Gastrocnemius medialis (tissue), 4 donors: ENCODE measurements at regions not wholly inside any gene's neighbourhood (a gene's known extent, or its start where the extent isn't known, plus 50 kb on each side); places are given as distances from the start of the nearest gene placed in this dataset.

Experiments
- ATAC-seq, 2 donors: fragments of 150-250 bp; one replicate each; pipeline ENCODE4 v1.9.1; 2016
- DNase-seq, 2 donors: peaks; one replicate each; pipeline ENCODE4 v3.0.0-alpha.2; 2019
- H3K27ac ChIP-seq, 4 donors: fragments of 200-600 bp; sonication (generic); 1 replicate in 1 of 4; 2 replicates in 3 of 4; pipeline ENCODE4 v1.5.1; 2016 to 2018; ENCODE audit warnings: mild to moderate bottlenecking in 2 of 4, moderate library complexity in 1 of 4
- H3K27me3 ChIP-seq, 3 donors: fragments of 200-600 bp; sonication (generic) in 2 of 3; 1 replicate in 1 of 3; 2 replicates in 2 of 3; pipeline versions ENCODE4 v1.5.1 to v1.6.0; 2016 to 2019; ENCODE audit warnings: mild to moderate bottlenecking in 1 of 3, moderate library complexity in 1 of 3
- H3K36me3 ChIP-seq, 2 donors: fragments of 200-600 bp; sonication (generic) in 1 of 2; one replicate each; pipeline ENCODE4 v1.5.1; 2017 to 2018
- H3K4me1 ChIP-seq, 2 donors: fragments of 200-600 bp; sonication (generic) in 1 of 2; one replicate each; pipeline ENCODE4 v1.5.1; 2016 to 2017; ENCODE audit warnings: mild to moderate bottlenecking in 2 of 2
- H3K4me3 ChIP-seq, 4 donors: fragments of 200-600 bp; sonication (generic) in 3 of 4; 1 replicate in 1 of 4; 2 replicates in 3 of 4; pipeline ENCODE4 v1.5.1; 2016 to 2019; ENCODE audit warnings: mild to moderate bottlenecking in 2 of 4
- H3K9me3 ChIP-seq, 3 donors: fragments of 200-600 bp; sonication (generic) in 2 of 3; 1 replicate in 1 of 3; 2 replicates in 2 of 3; pipeline ENCODE4 v1.5.1; 2016 to 2019
- CTCF ChIP-seq, 5 experiments: fragments of 450-650 bp in 3 of 5; fragments of 200-600 bp in 2 of 5; sonication (generic) in 2 of 5; IDR thresholded peaks in 4 of 5; conservative IDR thresholded peaks in 1 of 5; 1 replicate in 4 of 5; 2 replicates in 1 of 5; pipeline ENCODE4 v1.5.1; 2016 to 2019; ENCODE audit warnings: antibody characterized with exemption in 5 of 5, mild to moderate bottlenecking in 3 of 5, moderate library complexity in 3 of 5
- POLR2A ChIP-seq, 2 donors: fragments of 450-650 bp; IDR thresholded peaks; one replicate each; pipeline ENCODE4 v1.6.1; 2017; ENCODE audit warnings: antibody characterized with exemption in 2 of 2, mild to moderate bottlenecking in 2 of 2, moderate library complexity in 2 of 2
- in situ Hi-C, 4 donors: fragments of 200-750 bp; cut with MboI; loops; one replicate each; pipeline versions ENCODE4 v1.15.0 to v1.8.0; 2017; ENCODE audit warnings: low sequenced_read_pairs in 4 of 4
- intact Hi-C: fragments of 100-400 bp; cut with DNase I; formaldehyde crosslinking; loops from one replicate; pipeline ENCODE4 v1.15.1; 2023; ENCODE audit warnings: low total_unique reads

GRCh38 chr3:190192087-190192486 lies 71.4 kb upstream of the P3H2 start:
- no peaks in the 10 kb centered on the region for H3K27me3 ChIP-seq
- intact Hi-C loops (no loop called here), in situ Hi-C loops (loop anchor here in 1 of 4 donors (10.0 kb wide), 1 partner anchor 217 kb away; no protein-coding TSS in a partner anchor)

GRCh38 chr3:190188197-190188596 lies 67.5 kb upstream of the P3H2 start:
- Histone ChIP-seq H3K9me3 (no peaks in the 10 kb centered on the region), H3K27me3 (no peaks in the 10 kb centered on the region), H3K27ac (no peak overlapping the region), H3K36me3 (no peaks in the 10 kb centered on the region), H3K4me1 (peaks cover 0 to 2% of the 10 kb centered on the region in 2 donors), H3K4me3 (no peak overlapping the region)
- intact Hi-C loops = no loop called here
- DNase-seq (no peak), ATAC-seq (no peak)
- TF ChIP-seq POLR2A (IDR thresholded peaks at IDR 0.05) (no peak), CTCF (IDR thresholded peaks at IDR 0.05 in 4 of 5, conservative IDR thresholded peaks at IDR 0.05 in 1 of 5) (no peak)
- in situ Hi-C loops = no loop called here

More at GRCh38 chr3:190192087-190192486, 71.4 kb upstream of the P3H2 start:
- Histone ChIP-seq H3K4me3 (no peak overlapping the region), H3K27ac (no peak overlapping the region), H3K36me3 (no peaks in the 10 kb centered on the region), H3K9me3 (no peaks in the 10 kb centered on the region), H3K4me1 (no peaks in the 10 kb centered on the region)
- ATAC-seq (no peak), DNase-seq (no peak)
- TF ChIP-seq POLR2A (IDR thresholded peaks at IDR 0.05) = no peak
- TF ChIP-seq CTCF (IDR thresholded peaks at IDR 0.05 in 4 of 5, conservative IDR thresholded peaks at IDR 0.05 in 1 of 5) = no peak

GRCh38 chr3:190183121-190183520 lies 62.4 kb upstream of the P3H2 start:
- Histone ChIP-seq H3K36me3 (no peaks in the 10 kb centered on the region), H3K4me1 (peaks cover 0 to 3% of the 10 kb centered on the region in 2 donors), H3K4me3 (no peak overlapping the region), H3K27ac (no peak overlapping the region), H3K9me3 (no peaks in the 10 kb centered on the region), H3K27me3 (no peaks in the 10 kb centered on the region)
- intact Hi-C loops = no loop called here
- DNase-seq (no peak), ATAC-seq (no peak)
- TF ChIP-seq CTCF (IDR thresholded peaks at IDR 0.05 in 4 of 5, conservative IDR thresholded peaks at IDR 0.05 in 1 of 5) (no peak), POLR2A (IDR thresholded peaks at IDR 0.05) (no peak)
- in situ Hi-C loops = no loop called here

GRCh38 chr3:190182418-190183043 lies 61.8 kb upstream of the P3H2 start:
- TF ChIP-seq POLR2A (IDR thresholded peaks at IDR 0.05) (no peak), CTCF (IDR thresholded peaks at IDR 0.05 in 4 of 5, conservative IDR thresholded peaks at IDR 0.05 in 1 of 5) (no peak)
- peaks cover 0 to 3% of the 10 kb centered on the region in 2 donors for H3K4me1 ChIP-seq
- H3K27ac ChIP-seq = no peak overlapping the region
- H3K9me3 ChIP-seq = no peaks in the 10 kb centered on the region
- no peak for ATAC-seq
- no peaks in the 10 kb centered on the region for H3K27me3 ChIP-seq
- intact Hi-C loops = no loop called here
- no peak for DNase-seq
- H3K4me3 ChIP-seq = no peak overlapping the region
- in situ Hi-C loops = no loop called here
- H3K36me3 ChIP-seq = no peaks in the 10 kb centered on the region

GRCh38 chr3:190180268-190180667 lies 59.6 kb upstream of the P3H2 start:
- H3K9me3 ChIP-seq = no peaks in the 10 kb centered on the region
- ATAC-seq (no peak), DNase-seq (no peak)
- no peak overlapping the region for H3K4me3 ChIP-seq
- in situ Hi-C loops = no loop called here
- H3K27ac ChIP-seq = no peak overlapping the region
- intact Hi-C loops = no loop called here
- H3K36me3 ChIP-seq = no peaks in the 10 kb centered on the region
- no peaks in the 10 kb centered on the region for H3K27me3 ChIP-seq
- peaks cover 0 to 3% of the 10 kb centered on the region in 2 donors for H3K4me1 ChIP-seq
- no peak for TF ChIP-seq CTCF (IDR thresholded peaks at IDR 0.05 in 4 of 5, conservative IDR thresholded peaks at IDR 0.05 in 1 of 5)
- no peak for TF ChIP-seq POLR2A (IDR thresholded peaks at IDR 0.05)
